ENCODE measurements at regions not wholly inside any gene's neighbourhood (a gene's known extent, or its start where the extent isn't known, plus 50 kb on each side); places are given as distances from the start of the nearest gene placed in this dataset.

DNA sequence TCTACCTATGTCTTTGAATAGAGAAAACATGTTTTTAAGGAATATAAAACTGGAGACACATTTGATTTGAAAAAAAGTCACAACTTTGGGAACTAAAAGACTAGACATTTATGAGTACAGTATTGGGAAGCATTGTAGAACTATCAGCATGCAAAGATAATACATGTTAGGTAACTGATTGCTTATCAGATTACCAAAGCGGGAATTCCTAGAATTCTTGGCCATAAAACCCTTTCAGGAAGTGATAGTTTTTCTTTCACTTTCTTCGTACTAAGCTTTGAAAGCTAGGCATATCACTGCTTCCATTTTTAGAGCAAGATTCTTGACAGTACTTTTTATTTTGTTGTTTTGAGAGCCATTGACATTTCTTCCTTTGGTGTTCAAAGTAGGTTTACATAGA lies 646.6 kb upstream of the PITX2 start:
- H3K27me3 ChIP-seq = no peaks in the 10 kb centered on the region
- H3K27ac ChIP-seq = no peak overlapping the region
- no peak for DNase-seq
- no peak for TF ChIP-seq CTCF (IDR thresholded peaks at IDR 0.05)
- H3K36me3 ChIP-seq = no peaks in the 10 kb centered on the region
- ATAC-seq = no peak
- H3K9me3 ChIP-seq = no peaks in the 10 kb centered on the region
- no peak for FAIRE-seq
- intact Hi-C loops (cut with DNase I) = no loop called here
- WGBS, 2 donors = 19 to 26% methylated on average over 2 of the region's 2 CpGs
- no peak overlapping the region for H3K4me3 ChIP-seq
- no peaks in the 10 kb centered on the region for H3K4me1 ChIP-seq

GRCh38 chr4:111274060-111274459 lies 651.2 kb upstream of the PITX2 start:
- Histone ChIP-seq H3K4me3 (no peak overlapping the region), H3K27me3 (no peaks in the 10 kb centered on the region), H3K4me1 (no peaks in the 10 kb centered on the region), H3K27ac (no peak overlapping the region), H3K36me3 (no peaks in the 10 kb centered on the region), H3K9me3 (no peaks in the 10 kb centered on the region)
- no peak for DNase-seq
- no peak for ATAC-seq
- no peak for FAIRE-seq
- no peak for TF ChIP-seq CTCF (IDR thresholded peaks at IDR 0.05)
- WGBS, 2 donors = 66 to 85% methylated on average over 3 of the region's 3 CpGs
- intact Hi-C loops (cut with DNase I) = no loop called here

DNA sequence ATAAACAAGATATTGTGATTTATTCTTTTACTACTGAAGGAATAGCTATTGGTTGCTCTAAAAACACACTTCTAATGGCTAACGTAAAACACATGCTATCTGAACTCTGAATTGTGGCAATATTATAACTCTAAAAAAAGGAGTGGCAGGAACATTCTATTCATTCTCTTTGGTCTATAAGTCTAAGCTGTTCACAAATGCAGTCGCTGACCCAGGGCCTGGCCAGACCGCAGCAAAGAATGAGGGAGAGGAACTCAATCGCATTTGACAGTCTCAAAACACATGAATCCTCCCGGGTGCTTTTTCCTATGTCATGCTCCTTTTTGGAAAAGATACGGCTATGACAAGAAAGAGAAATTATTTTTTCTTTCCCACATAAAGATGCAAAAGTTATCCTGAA lies 651.6 kb upstream of the PITX2 start:
- no peaks in the 10 kb centered on the region for H3K27me3 ChIP-seq
- TF ChIP-seq CTCF (IDR thresholded peaks at IDR 0.05) = no peak
- DNase-seq = no peak
- H3K4me3 ChIP-seq = no peak overlapping the region
- no peaks in the 10 kb centered on the region for H3K9me3 ChIP-seq
- WGBS, 2 donors = 71 to 79% methylated on average over 6 of the region's 6 CpGs
- H3K4me1 ChIP-seq = no peaks in the 10 kb centered on the region
- intact Hi-C loops (cut with DNase I) = no loop called here
- ATAC-seq = no peak
- FAIRE-seq = no peak
- H3K27ac ChIP-seq = no peak overlapping the region
- H3K36me3 ChIP-seq = no peaks in the 10 kb centered on the region

DNA sequence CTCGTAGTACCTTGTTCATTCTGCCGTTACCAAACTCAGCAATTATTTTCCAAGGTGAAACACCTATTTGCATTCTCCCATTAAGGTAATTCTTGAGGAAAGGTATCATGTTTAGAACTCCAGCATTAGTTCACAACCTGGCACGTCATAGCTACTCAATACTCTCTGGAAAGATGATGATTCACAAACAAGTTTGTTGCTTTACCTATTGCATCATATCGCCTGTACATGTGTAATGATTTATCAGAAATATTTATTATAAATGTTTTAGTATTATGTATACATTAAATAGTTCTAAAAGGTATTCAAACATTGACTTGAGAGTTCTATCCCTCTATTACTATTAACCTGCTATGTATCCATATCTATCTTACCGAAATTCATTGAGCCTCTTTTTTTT lies 658.3 kb upstream of the PITX2 start:
- intact Hi-C loops (cut with DNase I) = loop anchor here in 1 of 3 donors (10.0 kb wide), 1 partner anchor 646 kb away; no protein-coding TSS in a partner anchor
- H3K27me3 ChIP-seq = peaks cover 0 to 5% (median 0%) of the 10 kb centered on the region in 4 donors
- no peak overlapping the region for H3K27ac ChIP-seq
- H3K9me3 ChIP-seq = no peaks in the 10 kb centered on the region
- FAIRE-seq = no peak
- no peaks in the 10 kb centered on the region for H3K4me1 ChIP-seq
- ATAC-seq = no peak
- 56 to 68% methylated on average over 5 of the region's 5 CpGs for WGBS, 2 donors
- no peaks in the 10 kb centered on the region for H3K36me3 ChIP-seq
- no peak for DNase-seq
- no peak for TF ChIP-seq CTCF (IDR thresholded peaks at IDR 0.05)
- no peak overlapping the region for H3K4me3 ChIP-seq

DNA sequence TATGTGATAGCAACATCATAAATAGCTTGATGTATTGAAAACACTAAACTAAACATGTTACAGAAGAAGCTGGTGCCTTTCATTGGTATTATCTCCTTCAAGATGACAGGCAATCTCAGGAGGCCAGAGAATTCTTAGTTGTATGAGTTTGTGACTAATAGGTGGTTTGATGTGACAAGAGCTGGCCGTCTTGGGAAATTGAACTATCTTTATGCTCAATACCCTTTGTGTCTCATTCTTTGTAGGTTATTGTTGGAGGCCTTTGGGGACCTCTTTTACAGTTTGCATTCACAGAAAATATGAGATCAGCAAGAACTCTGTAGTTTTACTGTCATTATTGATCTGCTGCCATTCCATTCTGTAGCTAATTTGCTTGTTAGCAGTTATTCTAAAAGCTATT lies 659.2 kb upstream of the PITX2 start:
- H3K9me3 ChIP-seq = no peaks in the 10 kb centered on the region
- H3K4me3 ChIP-seq = no peak overlapping the region
- FAIRE-seq = no peak
- ATAC-seq = no peak
- H3K4me1 ChIP-seq = no peaks in the 10 kb centered on the region
- H3K36me3 ChIP-seq = no peaks in the 10 kb centered on the region
- WGBS, 2 donors = 33 to 34% methylated on average over 1 of the region's 1 CpG
- no peak overlapping the region for H3K27ac ChIP-seq
- H3K27me3 ChIP-seq = peaks cover 0 to 5% (median 0%) of the 10 kb centered on the region in 4 donors
- DNase-seq = no peak
- intact Hi-C loops (cut with DNase I) = loop anchor here in 1 of 3 donors (10.0 kb wide), 1 partner anchor 647 kb away; no protein-coding TSS in a partner anchor
- no peak for TF ChIP-seq CTCF (IDR thresholded peaks at IDR 0.05)
